Endothelial cell (in vitro differentiated cells): ENCODE measurements at regions not wholly inside any gene's neighbourhood (a gene's known extent, or its start where the extent isn't known, plus 50 kb on each side); places are given as distances from the start of the nearest gene placed in this dataset.
"Not testable (repeated sequence)": the region's sequence is repeated elsewhere in the genome, so short reads cannot be mapped to it uniquely, and the experiment has no call there.

Experiments used
- DNase-seq: peaks from one replicate; pipeline ENCODE4 v3.0.0; 2021; ENCODE audit warnings: low spot score
- H3K27ac Mint-ChIP-seq: one replicate; pipeline ENCODE4 v1.8.0; 2021; ENCODE audit warnings: mixed read lengths, inconsistent platforms; ENCODE audit not compliant: unreplicated experiment
- H3K27me3 Mint-ChIP-seq: one replicate; pipeline ENCODE4 v1.8.0; 2021; ENCODE audit warnings: mild to moderate bottlenecking, moderate library complexity, mixed read lengths, inconsistent platforms; ENCODE audit not compliant: unreplicated experiment
- H3K36me3 Mint-ChIP-seq: one replicate; pipeline ENCODE4 v1.8.0; 2021; ENCODE audit warnings: mild to moderate bottlenecking, low read depth, mixed read lengths, inconsistent platforms; ENCODE audit not compliant: unreplicated experiment
- H3K4me1 Mint-ChIP-seq: one replicate; pipeline ENCODE4 v1.8.0; 2021; ENCODE audit warnings: mild to moderate bottlenecking, mixed read lengths, inconsistent platforms; ENCODE audit not compliant: unreplicated experiment
- H3K4me3 Mint-ChIP-seq: one replicate; pipeline ENCODE4 v1.8.0; 2021; ENCODE audit warnings: mild to moderate bottlenecking, mixed read lengths, inconsistent platforms; ENCODE audit not compliant: unreplicated experiment
- H3K9me3 Mint-ChIP-seq: one replicate; pipeline ENCODE4 v1.8.0; 2021; ENCODE audit warnings: mixed read lengths, inconsistent platforms; ENCODE audit not compliant: unreplicated experiment
- CTCF ChIP-seq: fragments of 200-600 bp; sonication (generic); IDR thresholded peaks from one replicate; pipeline ENCODE4 v1.5.0; 2021; ENCODE audit warnings: antibody characterized with exemption; ENCODE audit not compliant: unreplicated experiment

DNA sequence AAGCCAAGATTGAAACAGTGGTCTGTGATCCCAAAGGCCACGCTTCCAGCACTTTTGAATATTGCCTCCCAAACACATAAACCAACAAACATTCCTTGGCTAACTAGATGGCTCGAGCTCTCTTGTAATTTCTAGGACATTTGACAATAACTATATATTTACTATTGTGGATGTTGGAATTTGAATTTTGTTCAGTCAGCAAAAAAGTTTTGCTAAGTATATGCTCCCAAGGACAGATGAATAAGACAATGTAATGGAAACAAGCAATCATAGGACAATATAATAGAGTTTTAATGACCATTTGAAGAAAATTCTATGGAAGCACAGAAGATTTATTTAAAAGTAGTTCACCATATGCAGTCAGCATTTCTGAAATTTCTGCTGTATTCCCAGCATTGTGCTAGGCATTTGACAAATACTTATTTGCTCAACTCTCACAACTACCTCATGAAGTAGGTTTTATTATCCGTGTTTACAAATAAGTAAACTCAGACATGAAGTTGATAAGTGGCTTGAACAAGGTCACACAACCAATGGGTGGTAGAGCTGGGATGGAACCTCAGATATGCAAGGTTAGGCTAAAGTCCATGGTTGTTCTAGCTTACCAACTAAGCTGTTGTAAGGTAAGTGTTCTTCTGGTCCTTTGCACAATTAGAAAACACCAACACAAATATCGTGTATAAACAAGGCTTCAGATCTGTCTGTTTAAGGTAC is 205.1 kb downstream of the NUFIP1 start:
- no peak for DNase-seq
- no peaks in the 10 kb centered on the region for H3K4me1 Mint-ChIP-seq
- H3K27me3 Mint-ChIP-seq: no peaks in the 10 kb centered on the region
- no peak overlapping the region for H3K4me3 Mint-ChIP-seq
- no peak overlapping the region for H3K27ac Mint-ChIP-seq
- no peak for TF ChIP-seq CTCF
- H3K36me3 Mint-ChIP-seq: peaks cover under 1% of the 10 kb centered on the region
- H3K9me3 Mint-ChIP-seq: peaks cover under 1% of the 10 kb centered on the region

DNA sequence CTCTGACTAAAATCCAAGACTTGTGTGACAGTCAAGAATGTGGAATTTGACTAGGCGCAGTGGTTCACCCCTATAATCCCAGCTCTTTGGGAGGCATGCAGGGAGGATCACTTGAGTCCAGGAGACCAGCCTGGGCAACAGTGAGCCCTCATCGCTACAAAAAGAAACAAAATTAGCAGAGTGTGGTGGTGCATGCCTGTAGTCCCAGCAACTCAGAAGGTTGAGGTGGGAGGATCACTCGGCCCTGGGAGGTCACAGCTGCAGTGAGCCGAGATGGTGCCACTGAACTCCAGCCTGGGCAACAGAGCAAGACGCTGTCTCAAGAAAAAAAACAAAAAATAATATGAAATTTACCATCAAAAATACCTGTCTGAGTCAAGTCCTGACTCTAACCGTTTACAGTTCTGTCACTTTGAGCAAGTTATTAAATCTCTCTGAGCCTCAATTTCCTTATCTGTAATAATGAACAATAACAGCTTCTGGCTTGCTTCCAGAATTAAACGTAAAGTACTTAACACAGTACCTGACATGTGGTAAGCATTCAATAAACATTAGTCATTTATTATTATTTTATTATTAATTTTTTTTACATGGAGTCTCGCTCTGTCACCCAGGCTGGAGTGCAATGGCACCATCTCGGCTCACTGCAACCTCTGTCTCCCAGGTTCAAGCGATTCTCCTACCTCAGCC is 204.6 kb upstream of the TSC22D1 start:
- TF ChIP-seq CTCF: no peak
- no peaks in the 10 kb centered on the region for H3K4me1 Mint-ChIP-seq

DNA sequence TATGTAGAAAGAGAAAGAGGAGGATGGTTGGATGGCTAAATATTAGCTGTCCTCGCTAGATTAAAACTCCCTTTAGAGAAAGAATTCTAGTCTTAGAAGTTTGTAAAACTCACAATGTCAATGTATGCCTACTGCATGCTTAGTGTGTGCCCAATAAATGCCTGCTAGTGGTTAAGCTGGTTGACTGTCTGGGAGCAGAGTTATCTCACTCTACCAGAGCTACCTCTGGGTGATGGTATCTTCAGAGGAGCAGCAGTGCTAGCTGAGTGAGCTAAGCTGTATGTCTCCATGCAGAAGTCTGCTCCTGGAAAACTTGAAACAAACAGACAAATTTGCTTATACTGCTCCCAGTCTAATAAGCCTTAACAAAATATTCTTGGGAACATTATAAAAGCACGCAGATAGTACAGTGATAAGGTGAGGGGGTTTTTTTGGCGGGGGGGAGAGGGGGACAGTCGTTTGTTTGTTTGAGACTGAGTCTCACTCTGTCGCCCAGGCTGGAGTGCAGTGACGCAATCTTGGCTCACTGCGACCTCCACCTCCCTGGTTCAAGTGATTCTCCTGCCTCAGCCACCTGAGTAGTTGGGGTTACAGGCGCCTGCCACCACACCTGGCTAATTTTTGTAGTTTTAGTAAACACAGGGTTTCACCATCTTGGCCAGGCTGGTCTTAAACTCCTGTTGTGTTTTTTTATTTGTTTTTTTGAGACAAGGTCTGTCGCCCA is 202.8 kb upstream of the TSC22D1 start:
- no peaks in the 10 kb centered on the region for H3K36me3 Mint-ChIP-seq
- no peak overlapping the region for H3K27ac Mint-ChIP-seq
- no peak for TF ChIP-seq CTCF
- DNase-seq: no peak
- peaks cover 2% of the 10 kb centered on the region for H3K27me3 Mint-ChIP-seq
- H3K9me3 Mint-ChIP-seq: peaks cover 4% of the 10 kb centered on the region
- H3K4me3 Mint-ChIP-seq: no peak overlapping the region
- no peaks in the 10 kb centered on the region for H3K4me1 Mint-ChIP-seq

More for the DNA sequence above, 204.6 kb upstream of the TSC22D1 start:
- no peak for DNase-seq
- H3K4me3 Mint-ChIP-seq: no peak overlapping the region
- H3K36me3 Mint-ChIP-seq: no peaks in the 10 kb centered on the region
- no peaks in the 10 kb centered on the region for H3K9me3 Mint-ChIP-seq
- H3K27me3 Mint-ChIP-seq: no peaks in the 10 kb centered on the region
- H3K27ac Mint-ChIP-seq: no peak overlapping the region

DNA sequence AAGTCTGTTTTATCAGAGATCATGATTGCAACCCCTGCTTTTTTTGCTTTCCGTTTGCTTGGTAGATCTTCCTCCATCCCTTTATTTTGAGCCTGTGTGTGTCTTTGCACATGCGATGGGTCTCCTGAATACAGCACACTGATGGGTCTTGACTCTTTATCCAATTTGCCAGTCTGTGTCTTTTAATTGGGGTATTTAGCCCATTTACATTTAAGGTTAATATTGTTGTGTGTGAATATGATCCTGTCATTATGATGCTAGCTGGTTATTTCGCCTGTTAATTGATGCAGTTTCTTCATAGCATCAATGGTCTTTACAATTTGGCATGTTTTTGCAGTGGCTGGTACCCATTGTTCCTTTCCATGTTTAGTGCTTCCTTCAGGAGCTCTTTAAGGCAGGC is 199.2 kb upstream of the TSC22D1 start:
- H3K4me1 Mint-ChIP-seq, DNase-seq, H3K36me3 Mint-ChIP-seq, H3K4me3 Mint-ChIP-seq, H3K27me3 Mint-ChIP-seq, H3K27ac Mint-ChIP-seq, H3K9me3 Mint-ChIP-seq: not testable (repeated sequence)

DNA sequence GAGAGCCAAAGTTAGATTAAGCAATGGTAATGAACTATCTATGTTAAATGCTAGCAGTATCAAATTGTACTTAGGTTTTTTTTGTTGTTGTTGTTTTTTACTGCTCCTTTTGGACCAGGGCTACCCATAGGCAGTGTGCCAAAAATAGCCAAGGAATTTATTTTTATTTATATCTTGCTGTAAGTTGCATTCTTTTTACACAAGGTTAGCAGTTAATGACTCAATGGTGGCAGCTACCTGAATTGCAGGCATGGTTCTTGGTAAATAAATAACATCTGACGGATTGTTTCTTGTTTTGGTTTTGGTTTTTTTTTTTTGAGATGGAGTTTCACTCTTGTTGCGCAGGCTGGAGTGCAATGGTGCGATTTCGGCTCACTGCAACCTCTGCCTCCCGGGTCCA is 194.8 kb upstream of the TSC22D1 start:
- H3K9me3 Mint-ChIP-seq: peaks cover 4% of the 10 kb centered on the region
- H3K27me3 Mint-ChIP-seq: peaks cover 2% of the 10 kb centered on the region
- H3K4me3 Mint-ChIP-seq: no peak overlapping the region
- DNase-seq: no peak
- H3K36me3 Mint-ChIP-seq: no peaks in the 10 kb centered on the region
- no peak overlapping the region for H3K27ac Mint-ChIP-seq
- no peak for TF ChIP-seq CTCF
- H3K4me1 Mint-ChIP-seq: peaks cover 20% of the 10 kb centered on the region
